MM.1S (cell line): ENCODE measurements at regions not wholly inside any gene's neighbourhood (a gene's known extent, or its start where the extent isn't known, plus 50 kb on each side); places are given as distances from the start of the nearest gene placed in this dataset.

Experiments
- CTCF ChIP-seq: fragments of 300-600 bp; sonication (generic); IDR thresholded peaks from 2 replicates; pipeline ENCODE4 v1.5.1; 2016; ENCODE audit warnings: antibody characterized with exemption, low read length, mixed read lengths
- EZH2 ChIP-seq: fragments of 300-600 bp; sonication (generic); optimal IDR thresholded peaks from 2 replicates; pipeline ENCODE3; 2017; ENCODE audit warnings: low read depth, mild to moderate bottlenecking, antibody characterized with exemption, low read length, mixed read lengths

GRCh38 chr2:176891857-176892256 lies 320.7 kb upstream of the HNRNPA3 start:
- TF ChIP-seq CTCF = no peak
- no peak for TF ChIP-seq EZH2
